Stomach (tissue), 8 donors: ENCODE measurements at regions not wholly inside any gene's neighbourhood (a gene's known extent, or its start where the extent isn't known, plus 50 kb on each side); places are given as distances from the start of the nearest gene placed in this dataset.

Experiments used
- DNase-seq, 2 donors: peaks; one replicate each; pipeline versions ENCODE4 v3.0.0 to v3.0.0-alpha.2; 2013 to 2019
- H3K27ac ChIP-seq, 5 donors: fragments of 200-600 bp in 4 of 5; sonication (generic) in 4 of 5; one replicate each; pipeline ENCODE4 v1.5.1; 2013 to 2019; ENCODE audit warnings: mild to moderate bottlenecking in 1 of 5, moderate library complexity in 1 of 5
- H3K27me3 ChIP-seq, 3 donors: fragments of 200-600 bp; sonication (generic); one replicate each; pipeline ENCODE4 v1.5.1; 2017 to 2019; ENCODE audit warnings: mixed run types in 1 of 3
- H3K36me3 ChIP-seq, 4 donors: fragments of 200-600 bp; sonication (generic); 1 replicate in 3 of 4; 2 replicates in 1 of 4; pipeline ENCODE4 v1.5.1; 2016 to 2019
- H3K4me1 ChIP-seq, 4 donors: fragments of 200-600 bp; sonication (generic); one replicate each; pipeline ENCODE4 v1.5.1; 2016 to 2019
- H3K4me3 ChIP-seq, 4 donors: fragments of 200-600 bp; sonication (generic) in 3 of 4; one replicate each; pipeline ENCODE4 v1.5.1; 2016 to 2019; ENCODE audit warnings: mild to moderate bottlenecking in 1 of 4
- H3K9me3 ChIP-seq, 4 donors: fragments of 200-600 bp; sonication (generic); one replicate each; pipeline ENCODE4 v1.5.1; 2016 to 2019
- EP300 ChIP-seq: sonication (generic); formaldehyde crosslinking; IDR thresholded peaks from one replicate; pipeline ENCODE4 v1.6.1; 2017; ENCODE audit warnings: antibody characterized with exemption
- POLR2A ChIP-seq, 4 donors: fragments of 450-650 bp; IDR thresholded peaks; one replicate each; pipeline ENCODE4 v1.6.1; 2016; ENCODE audit warnings: antibody characterized with exemption in 4 of 4, control low read depth in 2 of 4, mild to moderate bottlenecking in 1 of 4, moderate library complexity in 1 of 4
- POLR2AphosphoS5 ChIP-seq, 3 donors: sonication (generic); formaldehyde crosslinking; IDR thresholded peaks; one replicate each; pipeline ENCODE4 v1.6.1; 2016; ENCODE audit warnings: antibody characterized with exemption in 3 of 3
- WGBS, 5 donors: extraction: QIAGEN DNeasy Blood & Tissue Kit in 3 of 5; methylation state at CpG; one replicate each; pipeline versions ENCODE4 v1.1.5 to v1.1.7; 2013 to 2018; 5-methylcytosine and 5-hydroxymethylcytosine counted together
- intact Hi-C: fragments of 100-400 bp; cut with DNase I; formaldehyde crosslinking; loops from one replicate; pipeline ENCODE4 v1.15.1; 2023; ENCODE audit warnings: low total_unique reads
- TF ChIP-seq, protein P1 (sequence below), 7 experiments: fragments of 450-650 bp in 4 of 7; fragments of 200-600 bp in 3 of 7; sonication (generic) in 3 of 7; IDR thresholded peaks; one replicate each; pipeline ENCODE4 v1.5.1; 2016 to 2019; ENCODE audit warnings: antibody characterized with exemption in 7 of 7, control low read depth in 2 of 7, mild to moderate bottlenecking in 1 of 7
- donor health status: healthy with polysubstance abuse.
- donor health status: Bipolar disorder and iron deficiency.
- donor health status: healthy.

DNA sequence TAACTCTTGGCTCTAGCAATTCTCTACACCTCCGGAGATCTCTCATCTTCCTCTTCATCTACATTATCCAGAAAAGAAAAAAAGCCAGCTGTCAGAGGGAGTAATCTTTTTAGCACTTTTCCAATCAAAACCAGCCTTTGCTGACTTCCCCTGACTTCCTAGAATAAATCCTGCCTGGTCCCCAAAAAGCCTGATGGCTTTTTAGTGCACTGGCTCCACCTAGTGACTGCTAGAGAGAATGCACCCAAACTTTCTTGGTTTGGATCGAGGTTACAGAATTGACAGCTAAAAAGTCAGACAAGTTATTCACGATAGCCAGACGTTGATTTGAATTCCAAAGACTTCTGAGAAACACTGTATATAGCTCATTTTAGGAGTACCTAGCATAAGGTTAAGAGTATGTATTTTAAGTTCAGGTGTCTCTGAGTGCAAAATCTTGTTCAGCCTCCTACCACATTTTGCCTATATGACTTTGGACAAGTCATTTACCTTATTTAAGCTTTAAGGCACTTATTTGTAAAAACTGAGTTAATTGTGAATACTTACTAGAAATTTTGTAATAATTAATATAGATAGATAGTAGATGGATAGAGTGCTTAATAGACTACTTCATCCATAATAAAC lies 185.7 kb upstream of the GRIN2B start:
- intact Hi-C loops: loop anchor here (10.0 kb wide), 1 partner anchor 432 kb away; no protein-coding TSS in a partner anchor
- Histone ChIP-seq H3K4me1 (no peaks in the 10 kb centered on the region), H3K27ac (no peak overlapping the region), H3K9me3 (no peaks in the 10 kb centered on the region), H3K36me3 (no peaks in the 10 kb centered on the region), H3K4me3 (no peak overlapping the region), H3K27me3 (no peaks in the 10 kb centered on the region)
- peak; percentile 36 to 73 for DNase-seq
- 2 to 7% (median 5%) methylated on average over 4 of the region's 4 CpGs for WGBS, 5 donors
- TF ChIP-seq POLR2AphosphoS5 (IDR thresholded peaks at IDR 0.05): no peak
- TF ChIP-seq, protein P1, sequence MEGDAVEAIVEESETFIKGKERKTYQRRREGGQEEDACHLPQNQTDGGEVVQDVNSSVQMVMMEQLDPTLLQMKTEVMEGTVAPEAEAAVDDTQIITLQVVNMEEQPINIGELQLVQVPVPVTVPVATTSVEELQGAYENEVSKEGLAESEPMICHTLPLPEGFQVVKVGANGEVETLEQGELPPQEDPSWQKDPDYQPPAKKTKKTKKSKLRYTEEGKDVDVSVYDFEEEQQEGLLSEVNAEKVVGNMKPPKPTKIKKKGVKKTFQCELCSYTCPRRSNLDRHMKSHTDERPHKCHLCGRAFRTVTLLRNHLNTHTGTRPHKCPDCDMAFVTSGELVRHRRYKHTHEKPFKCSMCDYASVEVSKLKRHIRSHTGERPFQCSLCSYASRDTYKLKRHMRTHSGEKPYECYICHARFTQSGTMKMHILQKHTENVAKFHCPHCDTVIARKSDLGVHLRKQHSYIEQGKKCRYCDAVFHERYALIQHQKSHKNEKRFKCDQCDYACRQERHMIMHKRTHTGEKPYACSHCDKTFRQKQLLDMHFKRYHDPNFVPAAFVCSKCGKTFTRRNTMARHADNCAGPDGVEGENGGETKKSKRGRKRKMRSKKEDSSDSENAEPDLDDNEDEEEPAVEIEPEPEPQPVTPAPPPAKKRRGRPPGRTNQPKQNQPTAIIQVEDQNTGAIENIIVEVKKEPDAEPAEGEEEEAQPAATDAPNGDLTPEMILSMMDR (IDR thresholded peaks at IDR 0.05): peak in 5 of 7 experiments; percentile 47 to 88 (median 83)

DNA sequence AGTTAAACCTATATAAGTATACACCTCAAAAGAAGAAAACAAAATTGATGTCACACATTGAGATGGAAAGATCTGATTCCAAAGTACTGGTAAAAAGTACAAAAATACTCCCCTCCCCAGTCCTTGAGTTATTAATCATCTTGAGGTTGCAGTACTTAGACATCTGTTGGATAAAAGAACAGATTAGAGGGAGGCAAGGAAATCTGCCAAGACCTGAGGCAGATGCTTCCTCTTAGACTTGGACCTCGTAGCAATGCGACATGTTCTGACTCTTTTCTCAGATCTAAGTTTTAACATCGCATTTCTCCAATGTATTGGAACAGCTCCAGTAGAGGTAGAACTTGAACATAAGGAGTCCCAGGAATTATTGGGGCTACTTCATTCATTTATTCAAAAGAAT lies 187.9 kb upstream of the GRIN2B start:
- intact Hi-C loops: loop anchor here (10.0 kb wide), 1 partner anchor 434 kb away; no protein-coding TSS in a partner anchor
- Histone ChIP-seq H3K4me1 (no peaks in the 10 kb centered on the region), H3K4me3 (no peak overlapping the region), H3K27ac (no peak overlapping the region), H3K27me3 (no peaks in the 10 kb centered on the region), H3K9me3 (no peaks in the 10 kb centered on the region), H3K36me3 (no peaks in the 10 kb centered on the region)
- WGBS, 5 donors: 45 to 64% (median 54%) methylated on average over 3 of the region's 3 CpGs
- DNase-seq: no peak
- TF ChIP-seq, protein P1 (IDR thresholded peaks at IDR 0.05): no peak
- TF ChIP-seq POLR2AphosphoS5 (IDR thresholded peaks at IDR 0.05) (no peak), POLR2A (IDR thresholded peaks at IDR 0.05) (no peak), EP300 (no peak)

DNA sequence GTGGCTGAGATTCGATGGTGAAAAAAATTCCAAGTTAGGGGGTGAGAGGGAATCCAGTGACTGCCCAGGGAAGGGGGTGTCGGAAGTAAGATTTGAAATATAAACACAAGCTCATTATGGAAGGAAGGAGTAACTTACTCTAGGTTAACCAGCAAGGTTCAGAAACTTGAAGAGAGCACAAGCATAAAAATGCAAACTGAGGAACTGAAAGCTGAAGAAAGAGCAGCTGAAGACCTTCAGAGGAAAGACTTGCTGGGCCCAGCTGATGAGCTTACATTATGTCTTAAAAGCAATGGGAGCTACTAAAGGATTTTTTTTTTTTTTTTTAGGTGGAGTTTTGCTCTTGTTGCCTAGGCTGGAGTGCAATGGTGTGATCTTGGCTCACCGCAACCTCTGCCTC lies 189.7 kb upstream of the GRIN2B start:
- WGBS, 5 donors: 74 to 87% (median 83%) methylated on average over 3 of the region's 3 CpGs
- DNase-seq: no peak
- no peaks in the 10 kb centered on the region for H3K4me1 ChIP-seq
- H3K36me3 ChIP-seq: no peaks in the 10 kb centered on the region
- TF ChIP-seq, protein P1 (IDR thresholded peaks at IDR 0.05): no peak
- no peak for TF ChIP-seq POLR2AphosphoS5 (IDR thresholded peaks at IDR 0.05)
- no peak for TF ChIP-seq POLR2A (IDR thresholded peaks at IDR 0.05)
- TF ChIP-seq EP300: no peak
- intact Hi-C loops: no loop called here
- no peaks in the 10 kb centered on the region for H3K9me3 ChIP-seq
- H3K27me3 ChIP-seq: no peaks in the 10 kb centered on the region
- no peak overlapping the region for H3K4me3 ChIP-seq
- no peak overlapping the region for H3K27ac ChIP-seq

DNA sequence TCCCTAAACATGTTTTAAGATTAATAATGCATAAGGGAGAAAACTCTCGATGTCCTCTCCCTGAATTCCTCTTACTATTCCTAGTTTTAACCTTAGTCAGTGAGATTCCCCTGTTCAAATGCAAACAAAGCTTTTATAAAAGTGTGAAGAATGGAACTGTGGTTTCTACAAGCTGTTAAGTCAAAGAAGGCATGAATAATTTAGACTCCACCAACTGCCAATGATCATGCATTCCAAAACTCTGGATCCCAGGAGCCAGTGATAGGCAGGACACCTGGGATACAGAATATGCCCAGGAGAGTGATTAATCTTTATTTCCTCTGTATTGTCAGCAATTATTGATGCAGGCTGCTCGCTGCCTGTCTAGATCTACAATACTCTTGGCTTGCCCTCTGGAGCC lies 190.3 kb upstream of the ATF7IP start:
- no peak for DNase-seq
- 56 to 67% (median 62%) methylated on average over 2 of the region's 2 CpGs for WGBS, 5 donors
- no peaks in the 10 kb centered on the region for H3K36me3 ChIP-seq
- no peaks in the 10 kb centered on the region for H3K27me3 ChIP-seq
- intact Hi-C loops: no loop called here
- TF ChIP-seq EP300 (no peak), POLR2A (IDR thresholded peaks at IDR 0.05) (no peak), POLR2AphosphoS5 (IDR thresholded peaks at IDR 0.05) (no peak)
- TF ChIP-seq, protein P1 (IDR thresholded peaks at IDR 0.05): no peak
- no peaks in the 10 kb centered on the region for H3K4me1 ChIP-seq
- H3K9me3 ChIP-seq: no peaks in the 10 kb centered on the region
- no peak overlapping the region for H3K4me3 ChIP-seq
- H3K27ac ChIP-seq: no peak overlapping the region
